NCI-H460 (cell line): ENCODE measurements at regions not wholly inside any gene's neighbourhood (a gene's known extent, or its start where the extent isn't known, plus 50 kb on each side); places are given as distances from the start of the nearest gene placed in this dataset.
"Not testable (repeated sequence)": the region's sequence is repeated elsewhere in the genome, so short reads cannot be mapped to it uniquely, and the experiment has no call there.

ENCODE experiments used
- DNase-seq: peaks from one replicate; pipeline ENCODE4 v3.0.0-alpha.2; 2016; ENCODE audit warnings: low read depth; ENCODE audit errors: extremely low read depth

GRCh38 chr3:158026236-158026635 lies 80.0 kb downstream of the SHOX2 start:
- no peak for DNase-seq

- DNase-seq = not testable (repeated sequence)
These were observed 86.3 kb downstream of the SHOX2 start for GRCh38 chr3:158019897-158020296.

GRCh38 chr3:158018462-158018861 lies 87.8 kb downstream of the SHOX2 start:
- DNase-seq = no peak

GRCh38 chr3:158012901-158013300 lies 93.3 kb downstream of the SHOX2 start:
- no peak for DNase-seq

GRCh38 chr3:158005391-158006100 lies 100.7 kb downstream of the SHOX2 start:
- DNase-seq = no peak

GRCh38 chr3:157999246-157999645 lies 107.0 kb downstream of the SHOX2 start:
- no peak for DNase-seq

- no peak for DNase-seq
These were observed 123.9 kb downstream of the SHOX2 start for GRCh38 chr3:157982359-157982758.

GRCh38 chr3:157981819-157982218 lies 124.4 kb downstream of the SHOX2 start:
- no peak for DNase-seq

GRCh38 chr3:157979022-157979421 lies 127.2 kb downstream of the SHOX2 start:
- DNase-seq = no peak

GRCh38 chr3:157961665-157962064 lies 144.6 kb downstream of the SHOX2 start:
- DNase-seq = no peak

GRCh38 chr3:157958457-157958856 lies 147.8 kb downstream of the SHOX2 start:
- no peak for DNase-seq

GRCh38 chr3:157956850-157957249 lies 149.4 kb downstream of the SHOX2 start:
- DNase-seq = no peak

GRCh38 chr3:157956176-157956575 lies 150.0 kb downstream of the SHOX2 start:
- DNase-seq = no peak

GRCh38 chr3:157953565-157953964 lies 152.7 kb downstream of the SHOX2 start:
- DNase-seq = no peak

GRCh38 chr3:157948605-157949383 lies 157.4 kb downstream of the SHOX2 start:
- DNase-seq = no peak

- DNase-seq = no peak
These were observed 167.1 kb downstream of the SHOX2 start for GRCh38 chr3:157939166-157939565.

- no peak for DNase-seq
These were observed 168.0 kb downstream of the SHOX2 start for GRCh38 chr3:157938154-157938779.

GRCh38 chr3:157931517-157931916 lies 174.7 kb downstream of the SHOX2 start:
- DNase-seq = no peak

- DNase-seq = no peak
These were observed 176.0 kb downstream of the SHOX2 start for GRCh38 chr3:157930000-157930780.

GRCh38 chr3:157926822-157927221 lies 179.4 kb downstream of the SHOX2 start:
- DNase-seq = no peak

GRCh38 chr3:157922614-157923013 lies 183.6 kb downstream of the SHOX2 start:
- DNase-seq = no peak
